Type B pancreatic cell (in vitro differentiated cells): ENCODE measurements at regions not wholly inside any gene's neighbourhood (a gene's known extent, or its start where the extent isn't known, plus 50 kb on each side); places are given as distances from the start of the nearest gene placed in this dataset.
"Not testable (repeated sequence)": the region's sequence is repeated elsewhere in the genome, so short reads cannot be mapped to it uniquely, and the experiment has no call there.

ENCODE experiments used
- DNase-seq: peaks from one replicate; pipeline ENCODE4 v3.0.0; 2021; ENCODE audit warnings: mixed read lengths; ENCODE audit not compliant: unreplicated experiment; ENCODE audit errors: extremely low spot score
- H3K27ac Mint-ChIP-seq: 2 replicates; pipeline ENCODE4 v1.8.0; 2021; ENCODE audit warnings: mild to moderate bottlenecking, mixed read lengths
- H3K27me3 Mint-ChIP-seq: 2 replicates; pipeline ENCODE4 v1.8.0; 2021; ENCODE audit warnings: mixed read lengths
- H3K36me3 Mint-ChIP-seq: 2 replicates; pipeline ENCODE4 v1.8.0; 2021; ENCODE audit warnings: mixed read lengths
- H3K4me1 Mint-ChIP-seq: one replicate; pipeline ENCODE4 v1.8.0; 2021; ENCODE audit warnings: mixed read lengths; ENCODE audit not compliant: unreplicated experiment
- H3K4me3 Mint-ChIP-seq: 2 replicates; pipeline ENCODE4 v1.8.0; 2021; ENCODE audit warnings: mild to moderate bottlenecking, mixed read lengths
- H3K9me3 Mint-ChIP-seq: 2 replicates; pipeline ENCODE4 v1.8.0; 2021; ENCODE audit warnings: mixed read lengths
- CTCF ChIP-seq: fragments of 200-600 bp; sonication (generic); conservative IDR thresholded peaks from 2 replicates; pipeline ENCODE4 v1.5.0; 2021; ENCODE audit warnings: antibody characterized with exemption, mild to moderate bottlenecking

DNA sequence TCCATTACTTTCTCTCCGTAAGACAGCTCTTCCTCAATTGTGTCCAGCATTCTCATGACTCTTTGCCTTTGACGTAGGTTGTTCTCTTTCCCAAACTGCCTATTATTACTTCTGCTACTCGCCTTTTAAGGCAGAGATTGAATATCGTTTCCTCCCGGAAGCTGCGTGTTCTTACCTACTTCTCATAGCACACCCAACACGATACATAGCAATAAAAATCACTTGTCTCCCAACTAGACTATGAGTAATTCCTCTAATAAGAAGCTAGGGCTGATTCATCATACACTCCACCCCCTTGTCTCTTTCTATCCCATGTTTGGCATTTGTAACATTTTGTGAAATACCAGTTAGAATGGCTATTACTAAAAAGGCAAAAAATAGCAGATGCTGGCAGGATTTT lies 55.8 kb upstream of the SGIP1 start:
- Mint-ChIP-seq H3K36me3 (no peaks in the 10 kb centered on the region), H3K4me3 (no peak overlapping the region), H3K27ac (no peak overlapping the region), H3K9me3 (peaks cover 3% of the 10 kb centered on the region), H3K4me1 (no peaks in the 10 kb centered on the region), H3K27me3 (peaks cover 9% of the 10 kb centered on the region)
- no peak for TF ChIP-seq CTCF
- DNase-seq: no peak

GRCh38 chr1:66480162-66480561 lies 53.8 kb upstream of the SGIP1 start:
- peaks cover 6% of the 10 kb centered on the region for H3K27me3 Mint-ChIP-seq

DNA sequence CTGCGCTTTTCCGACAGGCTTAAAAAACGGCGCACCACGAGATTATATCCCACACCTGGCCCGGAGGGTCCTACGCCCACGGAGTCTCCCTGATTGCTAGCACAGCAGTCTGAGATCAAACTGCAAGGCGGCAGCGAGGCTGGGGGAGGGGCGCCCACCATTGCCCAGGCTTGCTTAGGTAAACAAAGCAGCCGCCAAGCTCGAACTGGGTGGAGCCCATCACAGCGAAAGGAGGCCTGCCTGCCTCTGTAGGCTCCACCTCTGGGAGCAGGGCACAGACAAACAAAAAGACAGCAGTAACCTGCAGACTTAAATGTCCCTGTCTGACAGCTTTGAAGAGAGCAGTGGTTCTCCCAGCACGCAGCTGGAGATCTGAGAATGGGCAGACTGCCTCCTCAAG lies 52.7 kb upstream of the SGIP1 start:
- not testable (repeated sequence) for DNase-seq, H3K9me3 Mint-ChIP-seq, H3K27me3 Mint-ChIP-seq, H3K4me3 Mint-ChIP-seq, H3K4me1 Mint-ChIP-seq, H3K36me3 Mint-ChIP-seq, H3K27ac Mint-ChIP-seq

More at GRCh38 chr1:66480162-66480561, 53.8 kb upstream of the SGIP1 start:
- Mint-ChIP-seq H3K4me3 (no peak overlapping the region), H3K36me3 (no peaks in the 10 kb centered on the region), H3K27ac (no peak overlapping the region), H3K4me1 (no peaks in the 10 kb centered on the region), H3K9me3 (peaks cover 3% of the 10 kb centered on the region)
- no peak for TF ChIP-seq CTCF
- no peak for DNase-seq
